CD14-positive monocyte (primary cell): ENCODE measurements at regions not wholly inside any gene's neighbourhood (a gene's known extent, or its start where the extent isn't known, plus 50 kb on each side); places are given as distances from the start of the nearest gene placed in this dataset.

Source experiments
- DNase-seq, 3 donors: peaks; one replicate each; pipeline ENCODE4 v3.0.0-alpha.2; 2011 to 2022
- H2AFZ ChIP-seq: 2 replicates; pipeline ENCODE4 v1.6.0; 2012; ENCODE audit warnings: mild to moderate bottlenecking, low read depth, low read length, inconsistent platforms; ENCODE audit not compliant: insufficient read depth, poor library complexity, severe bottlenecking
- H3K27ac ChIP-seq, 2 donors: 1 replicate in 1 of 2; 2 replicates in 1 of 2; pipeline ENCODE4 v1.5.1; 2012 to 2013; ENCODE audit warnings: low read length in 2 of 2, control low read depth in 1 of 2, inconsistent platforms in 1 of 2, low read depth in 1 of 2, mild to moderate bottlenecking in 1 of 2
- H3K27me3 ChIP-seq, 2 donors: one replicate each; pipeline versions ENCODE4 v1.6.0 to v1.6.1; 2011 to 2013; ENCODE audit warnings: low read length in 2 of 2; ENCODE audit not compliant: control insufficient read depth in 2 of 2, insufficient read depth in 2 of 2
- H3K36me3 ChIP-seq, 2 donors: replicated peaks in 1 of 2; 1 replicate in 1 of 2; 2 replicates in 1 of 2; pipeline versions ENCODE4 v1.5.1 to v1.6.1; 2012 to 2013; ENCODE audit warnings: low read length in 2 of 2, control low read depth in 1 of 2, inconsistent platforms in 1 of 2, mild to moderate bottlenecking in 1 of 2; ENCODE audit not compliant: insufficient read depth in 2 of 2, control insufficient read depth in 1 of 2
- H3K4me1 ChIP-seq, 2 donors: 1 replicate in 1 of 2; 2 replicates in 1 of 2; pipeline versions ENCODE4 v1.5.1 to v1.6.1; 2012 to 2013; ENCODE audit warnings: low read length in 2 of 2, control low read depth in 1 of 2, inconsistent platforms in 1 of 2, mild to moderate bottlenecking in 1 of 2, moderate library complexity in 1 of 2; ENCODE audit not compliant: insufficient read depth in 2 of 2, control insufficient read depth in 1 of 2
- H3K4me2 ChIP-seq: replicated peaks from 2 replicates; pipeline ENCODE3; 2012; ENCODE audit warnings: low read length, moderate library complexity, mild to moderate bottlenecking; ENCODE audit not compliant: poor library complexity, severe bottlenecking; ENCODE audit errors: extremely low read depth
- H3K4me3 ChIP-seq, 3 experiments: fragments of 200-600 bp in 1 of 3; sonication (generic) in 1 of 3; replicated peaks in 1 of 3; 1 replicate in 2 of 3; 2 replicates in 1 of 3; pipeline ENCODE4 v1.5.1; 2011 to 2013; ENCODE audit warnings: low read length in 3 of 3, mild to moderate bottlenecking in 3 of 3, control low read depth in 2 of 3, low read depth in 2 of 3, inconsistent platforms in 1 of 3, moderate library complexity in 1 of 3
- H3K79me2 ChIP-seq: 2 replicates; pipeline ENCODE4 v1.6.0; 2012; ENCODE audit warnings: mild to moderate bottlenecking, control low read depth, inconsistent platforms, low read length, moderate library complexity; ENCODE audit not compliant: insufficient read depth
- H3K9ac ChIP-seq: 2 replicates; pipeline ENCODE4 v1.6.0; 2017; ENCODE audit warnings: low read length, mild to moderate bottlenecking; ENCODE audit not compliant: insufficient read depth, poor library complexity, severe bottlenecking
- H3K9me3 ChIP-seq, 2 donors: replicated peaks in 1 of 2; 1 replicate in 1 of 2; 2 replicates in 1 of 2; pipeline versions ENCODE4 v1.5.1 to v1.6.1; 2012 to 2013; ENCODE audit warnings: low read length in 2 of 2, control low read depth in 1 of 2; ENCODE audit not compliant: control insufficient read depth in 1 of 2, insufficient read depth in 1 of 2
- H4K20me1 ChIP-seq: 2 replicates; pipeline ENCODE4 v1.6.0; 2012; ENCODE audit warnings: mild to moderate bottlenecking, low read length, control low read depth, moderate library complexity; ENCODE audit not compliant: insufficient read depth
- H3K27ac Mint-ChIP-seq, 7 donors: one replicate each; pipeline ENCODE4 v1.8.0; 2020; ENCODE audit warnings: mild to moderate bottlenecking in 7 of 7, mixed read lengths in 7 of 7, moderate library complexity in 6 of 7, inconsistent platforms in 2 of 7
- H3K27me3 Mint-ChIP-seq, 3 donors: one replicate each; pipeline ENCODE4 v1.8.0; 2021 to 2022; ENCODE audit warnings: low read depth in 3 of 3, mild to moderate bottlenecking in 3 of 3, mixed read lengths in 3 of 3, moderate library complexity in 3 of 3, inconsistent platforms in 1 of 3
- H3K36me3 Mint-ChIP-seq, 2 donors: one replicate each; pipeline ENCODE4 v1.8.0; 2020; ENCODE audit warnings: mixed read lengths in 2 of 2, inconsistent platforms in 1 of 2, mild to moderate bottlenecking in 1 of 2
- H3K4me1 Mint-ChIP-seq: one replicate; pipeline ENCODE4 v1.8.0; 2020; ENCODE audit warnings: mild to moderate bottlenecking, mixed read lengths
- H3K4me3 Mint-ChIP-seq, 2 donors: one replicate each; pipeline ENCODE4 v1.8.0; 2020; ENCODE audit warnings: mild to moderate bottlenecking in 2 of 2, mixed read lengths in 2 of 2, moderate library complexity in 1 of 2
- H3K9me3 Mint-ChIP-seq, 7 donors: one replicate each; pipeline ENCODE4 v1.8.0; 2020 to 2022; ENCODE audit warnings: mixed read lengths in 7 of 7, mild to moderate bottlenecking in 6 of 7, moderate library complexity in 6 of 7, inconsistent platforms in 2 of 7
- CTCF ChIP-seq: fragments of 200-600 bp; IDR thresholded peaks from one replicate; pipeline ENCODE4 v1.8.0; 2022; ENCODE audit warnings: antibody characterized with exemption, mild to moderate bottlenecking
- WGBS: methylation state at CpG from one replicate; pipeline ENCODE4 v1.1.5; 2013; ENCODE audit warnings: missing lambda C conversion rate; ENCODE audit not compliant: insufficient coverage; 5-methylcytosine and 5-hydroxymethylcytosine counted together
- intact Hi-C, 2 donors: fragments of 100-400 bp; cut with micrococcal nuclease; formaldehyde crosslinking; loops; one replicate each; pipeline versions ENCODE4 v1.15.0 to v1.15.1; 2023

- Histone ChIP-seq H3K4me1 (no peaks in the 10 kb centered on the region), H3K9ac (no peak overlapping the region), H3K36me3 (no peaks in the 10 kb centered on the region), H3K27ac (no peak overlapping the region), H3K79me2 (no peaks in the 10 kb centered on the region), H4K20me1 (no peaks in the 10 kb centered on the region), H3K9me3 (no peaks in the 10 kb centered on the region), H3K27me3 (no peaks in the 10 kb centered on the region), H2AFZ (no peak overlapping the region), H3K4me2 (no peak overlapping the region), H3K4me3 (no peak overlapping the region)
- Mint-ChIP-seq H3K4me3 (no peak overlapping the region), H3K36me3 (no peaks in the 10 kb centered on the region), H3K9me3 (no peaks in the 10 kb centered on the region), H3K4me1 (no peaks in the 10 kb centered on the region), H3K27me3 (peaks cover 5 to 12% (median 12%) of the 10 kb centered on the region in 3 donors), H3K27ac (no peak overlapping the region)
- DNase-seq = no peak
- intact Hi-C loops = no loop called here
- no peak for TF ChIP-seq CTCF
- 20% methylated on average over 2 of the region's 7 CpGs for WGBS
Observed at GRCh38 chr17:79338152-79338551, 263.5 kb downstream of the ENGASE start.

GRCh38 chr17:79337053-79337452, 262.4 kb downstream of the ENGASE start:
- Histone ChIP-seq H3K27me3 (no peaks in the 10 kb centered on the region), H2AFZ (no peak overlapping the region), H3K27ac (no peak overlapping the region), H3K4me2 (no peak overlapping the region), H4K20me1 (no peaks in the 10 kb centered on the region), H3K9me3 (no peaks in the 10 kb centered on the region), H3K4me1 (no peaks in the 10 kb centered on the region), H3K9ac (no peak overlapping the region), H3K4me3 (no peak overlapping the region), H3K79me2 (no peaks in the 10 kb centered on the region), H3K36me3 (no peaks in the 10 kb centered on the region)
- no peak for DNase-seq
- Mint-ChIP-seq H3K4me3 (no peak overlapping the region), H3K9me3 (no peaks in the 10 kb centered on the region), H3K27ac (no peak overlapping the region), H3K4me1 (no peaks in the 10 kb centered on the region), H3K27me3 (peaks cover 5 to 15% (median 14%) of the 10 kb centered on the region in 3 donors), H3K36me3 (no peaks in the 10 kb centered on the region)
- 68% methylated on average over 8 of the region's 8 CpGs for WGBS
- intact Hi-C loops = no loop called here
- no peak for TF ChIP-seq CTCF
